Fibroblast of the aortic adventitia (primary cell): ENCODE measurements at regions not wholly inside any gene's neighbourhood (a gene's known extent, or its start where the extent isn't known, plus 50 kb on each side); places are given as distances from the start of the nearest gene placed in this dataset.

Experiments used
- DNase-seq: peaks from one replicate; pipeline ENCODE4 v3.0.0-alpha.2; 2010; ENCODE audit warnings: low read depth
- H3K4me3 ChIP-seq: 2 replicates; pipeline ENCODE4 v1.5.1; 2011; ENCODE audit warnings: low read depth, mild to moderate bottlenecking, control low read depth, low read length, moderate library complexity
- TF ChIP-seq, protein P1 (sequence below): IDR thresholded peaks from 2 replicates; pipeline ENCODE4 v1.5.1; 2011; ENCODE audit warnings: mild to moderate bottlenecking, low read length, control low read depth, inconsistent platforms; ENCODE audit not compliant: insufficient read depth

DNA sequence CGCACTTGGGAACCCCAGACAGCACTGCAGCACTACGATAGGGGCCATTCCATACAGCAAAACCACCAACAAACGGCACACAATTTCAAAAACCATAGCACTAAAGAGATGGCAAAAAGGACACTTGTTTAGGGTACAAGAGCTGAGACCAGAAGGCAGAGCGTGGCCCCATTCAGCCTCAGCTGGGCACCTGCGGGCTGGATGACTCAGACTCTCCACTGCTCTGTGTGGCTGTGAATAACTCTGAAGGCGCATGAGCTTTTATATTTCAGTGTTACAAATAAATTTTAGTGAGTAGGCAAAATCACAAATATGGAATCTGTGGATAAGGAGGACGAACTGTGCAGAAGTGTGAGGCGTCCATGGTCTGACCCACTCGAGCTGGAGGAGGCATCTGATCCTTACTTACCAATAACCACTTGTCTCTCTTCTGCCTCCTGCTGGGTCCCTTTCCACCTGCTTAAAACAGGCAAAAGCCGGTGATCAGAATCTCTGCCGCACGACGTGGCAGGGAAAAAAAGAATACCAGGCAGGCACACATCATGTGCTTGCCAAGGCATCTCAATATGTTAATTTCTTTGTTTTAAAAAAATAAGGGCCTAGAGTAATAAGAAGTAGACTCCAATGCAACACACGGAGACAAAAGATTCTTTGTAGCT is 325.7 kb downstream of the SHANK2 start:
- TF ChIP-seq, protein P1, sequence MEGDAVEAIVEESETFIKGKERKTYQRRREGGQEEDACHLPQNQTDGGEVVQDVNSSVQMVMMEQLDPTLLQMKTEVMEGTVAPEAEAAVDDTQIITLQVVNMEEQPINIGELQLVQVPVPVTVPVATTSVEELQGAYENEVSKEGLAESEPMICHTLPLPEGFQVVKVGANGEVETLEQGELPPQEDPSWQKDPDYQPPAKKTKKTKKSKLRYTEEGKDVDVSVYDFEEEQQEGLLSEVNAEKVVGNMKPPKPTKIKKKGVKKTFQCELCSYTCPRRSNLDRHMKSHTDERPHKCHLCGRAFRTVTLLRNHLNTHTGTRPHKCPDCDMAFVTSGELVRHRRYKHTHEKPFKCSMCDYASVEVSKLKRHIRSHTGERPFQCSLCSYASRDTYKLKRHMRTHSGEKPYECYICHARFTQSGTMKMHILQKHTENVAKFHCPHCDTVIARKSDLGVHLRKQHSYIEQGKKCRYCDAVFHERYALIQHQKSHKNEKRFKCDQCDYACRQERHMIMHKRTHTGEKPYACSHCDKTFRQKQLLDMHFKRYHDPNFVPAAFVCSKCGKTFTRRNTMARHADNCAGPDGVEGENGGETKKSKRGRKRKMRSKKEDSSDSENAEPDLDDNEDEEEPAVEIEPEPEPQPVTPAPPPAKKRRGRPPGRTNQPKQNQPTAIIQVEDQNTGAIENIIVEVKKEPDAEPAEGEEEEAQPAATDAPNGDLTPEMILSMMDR, result no peak
- DNase-seq, result no peak
- H3K4me3 ChIP-seq, result no peak overlapping the region

GRCh38 chr11:70928854-70929598 is 323.4 kb downstream of the SHANK2 start:
- no peak overlapping the region for H3K4me3 ChIP-seq
- TF ChIP-seq, protein P1, result no peak
- DNase-seq, result no peak

GRCh38 chr11:70930215-70930614 is 322.2 kb downstream of the SHANK2 start:
- H3K4me3 ChIP-seq, result no peak overlapping the region
- no peak for DNase-seq
- TF ChIP-seq, protein P1, result no peak

GRCh38 chr11:70931430-70931829 is 320.9 kb downstream of the SHANK2 start:
- TF ChIP-seq, protein P1, result no peak
- no peak for DNase-seq
- no peak overlapping the region for H3K4me3 ChIP-seq

DNA sequence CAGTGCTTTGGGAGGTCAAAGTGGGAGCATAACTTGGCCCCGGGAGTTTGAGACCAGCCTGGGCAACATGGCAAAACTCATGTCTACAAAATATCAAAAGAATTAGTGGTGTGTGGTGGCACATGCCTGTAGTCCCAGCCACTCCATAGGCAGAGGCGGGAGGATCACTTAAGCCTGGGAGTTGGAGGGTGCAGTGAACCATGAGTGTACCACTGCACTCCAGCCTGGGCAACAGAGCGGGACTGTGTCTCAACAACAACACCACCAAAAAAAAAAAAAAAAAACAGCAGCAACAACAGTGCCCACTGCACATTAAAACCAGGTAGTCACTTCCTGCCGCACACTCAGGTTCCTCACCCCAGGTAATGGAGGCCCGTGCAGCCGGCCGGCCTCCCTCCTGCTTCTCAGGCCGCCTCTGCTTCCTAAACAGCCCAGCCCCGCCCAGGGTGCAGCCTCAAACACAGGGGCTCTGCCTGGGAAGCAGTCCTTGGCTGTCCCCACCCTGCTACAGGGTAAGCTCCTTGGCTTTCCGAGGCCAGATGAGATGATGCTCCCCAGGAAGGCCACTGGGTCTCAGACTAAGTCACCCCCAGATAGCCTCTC is 318.3 kb downstream of the SHANK2 start:
- TF ChIP-seq, protein P1, result no peak
- DNase-seq, result no peak
- H3K4me3 ChIP-seq, result no peak overlapping the region

DNA sequence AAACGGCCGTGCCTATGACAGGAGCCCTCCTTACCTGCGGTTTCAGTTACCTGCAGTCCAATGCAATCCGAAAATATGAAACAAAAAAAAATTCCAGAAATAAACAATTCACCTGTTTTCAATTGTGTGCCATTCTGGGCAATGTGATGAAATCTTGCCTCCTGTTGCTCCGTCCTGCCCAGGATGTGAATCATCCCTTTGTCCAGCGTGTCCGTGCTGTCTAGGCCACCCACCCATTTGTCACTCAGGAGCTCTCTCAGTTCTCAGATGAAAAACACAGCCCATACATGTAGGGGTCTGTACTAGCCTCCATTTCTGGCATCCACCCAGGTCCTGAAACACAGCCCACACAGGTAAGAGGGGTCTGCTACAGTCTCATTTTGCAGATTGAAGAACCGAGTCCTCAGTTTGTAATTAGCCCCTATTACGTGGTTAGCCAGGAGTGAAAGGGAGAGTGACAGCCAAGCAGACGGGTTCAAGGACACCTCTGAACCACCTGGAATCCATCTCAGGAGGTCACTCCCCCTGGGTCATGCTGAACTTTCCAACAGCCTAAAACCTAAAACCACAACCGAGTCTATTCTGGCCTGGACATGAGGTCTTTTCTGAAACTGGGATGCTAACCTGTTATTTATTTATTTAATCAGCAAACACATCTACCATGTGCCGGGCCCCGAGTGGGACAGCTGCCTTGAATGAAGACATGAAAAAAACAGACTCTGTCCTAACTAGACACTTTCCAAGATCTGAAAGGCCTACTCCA is 317.2 kb downstream of the SHANK2 start:
- no peak for DNase-seq
- TF ChIP-seq, protein P1, result no peak
- H3K4me3 ChIP-seq, result no peak overlapping the region
